PC-9 (cell line): ENCODE measurements at regions not wholly inside any gene's neighbourhood (a gene's known extent, or its start where the extent isn't known, plus 50 kb on each side); places are given as distances from the start of the nearest gene placed in this dataset.

Source experiments
- CTCF ChIP-seq: fragments of 200-600 bp; sonication (generic); conservative IDR thresholded peaks from 2 replicates; pipeline ENCODE4 v1.6.1; 2017; ENCODE audit warnings: mixed run types, antibody characterized with exemption, mild to moderate bottlenecking, moderate library complexity
- EZH2 ChIP-seq: fragments of 200-600 bp; sonication (generic); IDR thresholded peaks from 2 replicates; pipeline ENCODE4 v1.8.0; 2017; ENCODE audit warnings: antibody characterized with exemption, low read depth

- TF ChIP-seq CTCF (no peak), EZH2 (no peak)
Observed at GRCh38 chr5:102579379-102579778, 80.6 kb upstream of the SLCO6A1 start.
